MM.1S (cell line): ENCODE measurements at regions not wholly inside any gene's neighbourhood (a gene's known extent, or its start where the extent isn't known, plus 50 kb on each side); places are given as distances from the start of the nearest gene placed in this dataset.

ENCODE experiments used
- DNase-seq: peaks from one replicate; pipeline ENCODE4 v3.0.0-alpha.2; 2015
- H2AFZ ChIP-seq: fragments of 300-600 bp; sonication (generic); 2 replicates; pipeline ENCODE4 v1.6.0; 2016; ENCODE audit warnings: antibody characterized with exemption, low read length
- H3F3A ChIP-seq: fragments of 300-600 bp; sonication (generic); 2 replicates; pipeline ENCODE4 v1.6.1; 2016; ENCODE audit warnings: mild to moderate bottlenecking, antibody characterized with exemption, low read length, moderate library complexity, mixed read lengths; ENCODE audit not compliant: insufficient read depth
- H3K27ac ChIP-seq: fragments of 300-600 bp; sonication (generic); 2 replicates; pipeline ENCODE4 v1.5.1; 2016; ENCODE audit warnings: mild to moderate bottlenecking, low read length
- H3K27me3 ChIP-seq: fragments of 300-600 bp; sonication (generic); replicated peaks from 2 replicates; pipeline ENCODE4 v1.6.0; 2016; ENCODE audit warnings: low read length; ENCODE audit not compliant: insufficient read depth
- H3K36me3 ChIP-seq: fragments of 300-600 bp; sonication (generic); replicated peaks from 2 replicates; pipeline ENCODE4 v1.6.1; 2016; ENCODE audit warnings: mild to moderate bottlenecking, low read length, mixed read lengths; ENCODE audit not compliant: insufficient read depth
- H3K4me1 ChIP-seq: fragments of 300-600 bp; sonication (generic); 2 replicates; pipeline ENCODE4 v1.6.1; 2016; ENCODE audit warnings: low read length, mixed read lengths
- H3K4me2 ChIP-seq: fragments of 300-600 bp; sonication (generic); 2 replicates; pipeline ENCODE4 v1.6.0; 2016; ENCODE audit warnings: low read depth, low read length
- H3K4me3 ChIP-seq: fragments of 300-600 bp; sonication (generic); 2 replicates; pipeline ENCODE4 v1.5.1; 2016; ENCODE audit warnings: low read length, mixed read lengths
- H3K79me2 ChIP-seq: fragments of 300-600 bp; sonication (generic); 2 replicates; pipeline ENCODE4 v1.6.1; 2016; ENCODE audit warnings: mixed run types, low read length, mixed read lengths
- H3K9ac ChIP-seq: fragments of 300-600 bp; sonication (generic); 2 replicates; pipeline ENCODE4 v1.6.1; 2016; ENCODE audit warnings: low read length, mixed read lengths
- H3K9me2 ChIP-seq: fragments of 300-600 bp; sonication (generic); replicated peaks from 2 replicates; pipeline ENCODE4 v1.6.1; 2016; ENCODE audit warnings: mild to moderate bottlenecking, low read length, mixed read lengths; ENCODE audit not compliant: insufficient read depth
- H3K9me3 ChIP-seq: fragments of 300-600 bp; sonication (generic); replicated peaks from 2 replicates; pipeline ENCODE4 v1.6.1; 2016; ENCODE audit warnings: mild to moderate bottlenecking, low read length, mixed read lengths; ENCODE audit not compliant: insufficient read depth
- H4K20me1 ChIP-seq: fragments of 300-600 bp; sonication (generic); 2 replicates; pipeline ENCODE4 v1.6.1; 2016; ENCODE audit warnings: mild to moderate bottlenecking, low read length, moderate library complexity, mixed read lengths; ENCODE audit not compliant: insufficient read depth
- CTCF ChIP-seq: fragments of 300-600 bp; sonication (generic); IDR thresholded peaks from 2 replicates; pipeline ENCODE4 v1.5.1; 2016; ENCODE audit warnings: antibody characterized with exemption, low read length, mixed read lengths
- EZH2 ChIP-seq: fragments of 300-600 bp; sonication (generic); optimal IDR thresholded peaks from 2 replicates; pipeline ENCODE3; 2017; ENCODE audit warnings: low read depth, mild to moderate bottlenecking, antibody characterized with exemption, low read length, mixed read lengths
- EZH2phosphoT487 ChIP-seq: fragments of 300-600 bp; sonication (generic); IDR thresholded peaks from 2 replicates; pipeline ENCODE4 v1.6.1; 2018; ENCODE audit warnings: antibody characterized with exemption, low read length

- Histone ChIP-seq H3K9ac (no peak overlapping the region), H3K4me3 (no peak overlapping the region), H3K36me3 (no peaks in the 10 kb centered on the region), H3K27ac (no peak overlapping the region), H3K27me3 (no peaks in the 10 kb centered on the region), H3K79me2 (no peaks in the 10 kb centered on the region), H3F3A (no peaks in the 10 kb centered on the region), H4K20me1 (no peaks in the 10 kb centered on the region), H3K4me1 (no peaks in the 10 kb centered on the region), H3K4me2 (no peak overlapping the region), H3K9me2 (no peaks in the 10 kb centered on the region), H2AFZ (no peak overlapping the region), H3K9me3 (no peaks in the 10 kb centered on the region; the same call in 1 of the 2 replicates)
- TF ChIP-seq CTCF: no peak
- no peak for TF ChIP-seq EZH2phosphoT487
- TF ChIP-seq EZH2: no peak
- no peak for DNase-seq
Measured at GRCh38 chr1:57943365-57943764, 519.5 kb upstream of the DAB1 start.

GRCh38 chr1:57934745-57935144 is 510.9 kb upstream of the DAB1 start:
- Histone ChIP-seq H3K9me3 (no peaks in the 10 kb centered on the region), H4K20me1 (no peaks in the 10 kb centered on the region), H3K27me3 (no peaks in the 10 kb centered on the region), H2AFZ (no peak overlapping the region), H3K36me3 (no peaks in the 10 kb centered on the region), H3F3A (no peaks in the 10 kb centered on the region), H3K4me1 (no peaks in the 10 kb centered on the region), H3K4me2 (no peak overlapping the region), H3K9me2 (no peaks in the 10 kb centered on the region), H3K4me3 (no peak overlapping the region), H3K27ac (no peak overlapping the region), H3K79me2 (no peaks in the 10 kb centered on the region), H3K9ac (no peak overlapping the region)
- DNase-seq: peak; percentile 52
- no peak for TF ChIP-seq CTCF
- no peak for TF ChIP-seq EZH2phosphoT487
- TF ChIP-seq EZH2: no peak

- Histone ChIP-seq H2AFZ (no peak overlapping the region), H3K4me2 (no peak overlapping the region), H3K79me2 (no peaks in the 10 kb centered on the region), H3K9ac (no peak overlapping the region), H3K9me2 (no peaks in the 10 kb centered on the region), H4K20me1 (no peaks in the 10 kb centered on the region), H3K27ac (no peak overlapping the region), H3K9me3 (no peaks in the 10 kb centered on the region), H3K4me3 (no peak overlapping the region), H3K27me3 (no peaks in the 10 kb centered on the region), H3K36me3 (no peaks in the 10 kb centered on the region), H3K4me1 (no peaks in the 10 kb centered on the region), H3F3A (no peaks in the 10 kb centered on the region)
- TF ChIP-seq EZH2phosphoT487: no peak
- no peak for TF ChIP-seq CTCF
- no peak for TF ChIP-seq EZH2
- DNase-seq: no peak
Measured at GRCh38 chr1:57927003-57927402, 503.1 kb upstream of the DAB1 start.
